ENCODE measurements at regions not wholly inside any gene's neighbourhood (a gene's known extent, or its start where the extent isn't known, plus 50 kb on each side); places are given as distances from the start of the nearest gene placed in this dataset.

GRCh38 chr15:25245801-25246622 is 192.8 kb downstream of the UBE3A start:
- ChIA-PET CTCF (no interaction called here), POLR2A (no interaction called here)
- no peaks in the 10 kb centered on the region for H3K4me1 ChIP-seq (ENCODE audit: control insufficient read depth, extremely low read depth, insufficient read depth, low read length)
- H3K9me3 ChIP-seq (replicated peaks; ENCODE audit: control insufficient read depth, insufficient read depth, low read length), result peaks cover 16% of the 10 kb centered on the region
- no peaks in the 10 kb centered on the region for H3K79me2 ChIP-seq (ENCODE audit: control insufficient read depth, insufficient read depth, low read length)
- H4K20me1 ChIP-seq (replicated peaks; ENCODE audit: control insufficient read depth, extremely low read depth, insufficient read depth, low read length), result no peaks in the 10 kb centered on the region
- no peak overlapping the region for H3K4me2 ChIP-seq (ENCODE audit: insufficient read depth, low read length)
- H3K9ac ChIP-seq (replicated peaks; ENCODE audit: extremely low read depth, insufficient read depth, low read length), result no peak overlapping the region
- intact Hi-C loops (cut with micrococcal nuclease), result no loop called here
- no peaks in the 10 kb centered on the region for H3K9me1 ChIP-seq (replicated peaks; ENCODE audit: control insufficient read depth, extremely low read depth, insufficient read depth, low read length)
- no peaks in the 10 kb centered on the region for H3K36me3 ChIP-seq (ENCODE audit: control insufficient read depth in 2 of 2, extremely low read depth in 1 of 2, insufficient read depth in 2 of 2, low read length in 2 of 2)
- H3K27ac ChIP-seq (ENCODE audit: insufficient read depth, low read depth, low read length), result no peak overlapping the region
- FAIRE-seq, result no peak
- no peak for DNase-seq (ENCODE audit: low read depth, low spot score)
- no peak overlapping the region for H3K4me3 ChIP-seq (replicated peaks in 1 of 3; ENCODE audit: insufficient read depth in 1 of 3, low read depth in 1 of 3, low read length in 3 of 3)
- no TSS peak for BruUV-seq (replicated peaks)
- H3K27me3 ChIP-seq (ENCODE audit: control insufficient read depth in 2 of 2, insufficient read depth in 2 of 2, low read length in 2 of 2), result no peaks in the 10 kb centered on the region
- dilution Hi-C loops (cut with MboI; ENCODE audit: extremely low pct_ligation_motif_present, low sequenced_read_pairs), result no loop called here
- TF ChIP-seq JUN (IDR thresholded peaks at IDR 0.05; ENCODE audit: borderline replicate concordance, insufficient read depth, insufficient read length, low read depth), result no peak
- no peak for TF ChIP-seq FOS (IDR thresholded peaks at IDR 0.05; ENCODE audit: borderline replicate concordance, insufficient read depth, low read length)
- TF ChIP-seq GATA2 (IDR thresholded peaks at IDR 0.05; ENCODE audit: insufficient read depth, insufficient read length, low read depth, low read length), result no peak
- TF ChIP-seq MYC (IDR thresholded peaks at IDR 0.05; ENCODE audit: low read depth, low read length), result no peak
- no peak for TF ChIP-seq MAX (IDR thresholded peaks at IDR 0.05; ENCODE audit: insufficient read depth, insufficient read length)
- TF ChIP-seq CTCF (IDR thresholded peaks at IDR 0.05; ENCODE audit: extremely low read depth in 1 of 2, insufficient read depth in 1 of 2, low read depth in 1 of 2, low read length in 2 of 2), result no peak
- TF ChIP-seq POLR2A (IDR thresholded peaks at IDR 0.05; ENCODE audit: low read depth, low read length), result no peak
- TF ChIP-seq POLR2AphosphoS5 (IDR thresholded peaks at IDR 0.05; ENCODE audit: insufficient read depth, low read depth, low read length), result no peak
- TF ChIP-seq EZH2 (IDR thresholded peaks at IDR 0.05; ENCODE audit: borderline replicate concordance, low read depth, low read length, severe bottlenecking), result no peak
- H2AFZ ChIP-seq (ENCODE audit: low read depth, low read length), result no peak overlapping the region
